HUES6 (cell line): ENCODE measurements at regions not wholly inside any gene's neighbourhood (a gene's known extent, or its start where the extent isn't known, plus 50 kb on each side); places are given as distances from the start of the nearest gene placed in this dataset.
"Not testable (repeated sequence)": the region's sequence is repeated elsewhere in the genome, so short reads cannot be mapped to it uniquely, and the experiment has no call there.

ENCODE experiments used
- H3K27ac ChIP-seq: 2 replicates; pipeline ENCODE4 v1.7.0; 2013; ENCODE audit warnings: low read depth, mild to moderate bottlenecking, low read length, inconsistent platforms
- H3K27me3 ChIP-seq: 2 replicates; pipeline ENCODE4 v1.6.1; 2013; ENCODE audit warnings: low read length; ENCODE audit not compliant: control insufficient read depth, insufficient read depth
- H3K36me3 ChIP-seq: 2 replicates; pipeline ENCODE4 v1.6.1; 2013; ENCODE audit warnings: low read length; ENCODE audit not compliant: control insufficient read depth, insufficient read depth
- H3K4me1 ChIP-seq: 2 replicates; pipeline ENCODE4 v1.6.1; 2013; ENCODE audit warnings: low read length; ENCODE audit not compliant: control insufficient read depth, insufficient read depth
- H3K4me3 ChIP-seq: 2 replicates; pipeline ENCODE4 v1.5.1; 2013; ENCODE audit warnings: low read depth, low read length
- H3K9ac ChIP-seq: one replicate; pipeline ENCODE4 v1.6.1; 2013; ENCODE audit warnings: mild to moderate bottlenecking, low read length
- H3K9me3 ChIP-seq: 2 replicates; pipeline ENCODE4 v1.6.1; 2013; ENCODE audit warnings: low read depth, low read length; ENCODE audit not compliant: control insufficient read depth, insufficient read depth

GRCh38 chr10:46749470-46749869 lies 161.8 kb upstream of the PTPN20 start:
- not testable (repeated sequence) for H3K4me3 ChIP-seq, H3K9me3 ChIP-seq, H3K27me3 ChIP-seq, H3K4me1 ChIP-seq, H3K27ac ChIP-seq, H3K36me3 ChIP-seq, H3K9ac ChIP-seq

GRCh38 chr10:46753763-46754162 lies 157.5 kb upstream of the PTPN20 start:
- H3K9me3 ChIP-seq, H3K4me3 ChIP-seq, H3K27ac ChIP-seq, H3K9ac ChIP-seq, H3K4me1 ChIP-seq, H3K27me3 ChIP-seq, H3K36me3 ChIP-seq: not testable (repeated sequence)

- not testable (repeated sequence) for H3K27ac ChIP-seq, H3K27me3 ChIP-seq, H3K9ac ChIP-seq, H3K4me1 ChIP-seq, H3K9me3 ChIP-seq, H3K36me3 ChIP-seq, H3K4me3 ChIP-seq
Measured at GRCh38 chr10:46761471-46761870, 149.8 kb upstream of the PTPN20 start.

- not testable (repeated sequence) for H3K4me1 ChIP-seq, H3K27me3 ChIP-seq, H3K4me3 ChIP-seq, H3K27ac ChIP-seq, H3K9ac ChIP-seq, H3K36me3 ChIP-seq, H3K9me3 ChIP-seq
Measured at GRCh38 chr10:46768515-46769291, 142.5 kb upstream of the PTPN20 start.

GRCh38 chr10:46773178-46773896 lies 137.9 kb upstream of the PTPN20 start:
- H3K4me3 ChIP-seq, H3K27me3 ChIP-seq, H3K4me1 ChIP-seq, H3K36me3 ChIP-seq, H3K27ac ChIP-seq, H3K9me3 ChIP-seq, H3K9ac ChIP-seq: not testable (repeated sequence)

GRCh38 chr10:46773897-46774236 lies 137.4 kb upstream of the PTPN20 start:
- H3K27me3 ChIP-seq, H3K36me3 ChIP-seq, H3K9me3 ChIP-seq, H3K9ac ChIP-seq, H3K27ac ChIP-seq, H3K4me3 ChIP-seq, H3K4me1 ChIP-seq: not testable (repeated sequence)

- not testable (repeated sequence) for H3K9me3 ChIP-seq, H3K4me1 ChIP-seq, H3K9ac ChIP-seq
Measured at GRCh38 chr10:46774366-46774765, 136.9 kb upstream of the PTPN20 start.

GRCh38 chr10:46774945-46775667 lies 136.1 kb upstream of the PTPN20 start:
- not testable (repeated sequence) for H3K27ac ChIP-seq, H3K27me3 ChIP-seq, H3K9me3 ChIP-seq, H3K36me3 ChIP-seq, H3K9ac ChIP-seq, H3K4me3 ChIP-seq, H3K4me1 ChIP-seq

More at GRCh38 chr10:46774366-46774765, 136.9 kb upstream of the PTPN20 start:
- H3K36me3 ChIP-seq, H3K27ac ChIP-seq, H3K27me3 ChIP-seq, H3K4me3 ChIP-seq: not testable (repeated sequence)

GRCh38 chr10:46775668-46776059 lies 135.6 kb upstream of the PTPN20 start:
- not testable (repeated sequence) for H3K36me3 ChIP-seq, H3K4me1 ChIP-seq, H3K4me3 ChIP-seq, H3K9me3 ChIP-seq, H3K9ac ChIP-seq, H3K27me3 ChIP-seq, H3K27ac ChIP-seq

- H3K27me3 ChIP-seq, H3K9ac ChIP-seq: not testable (repeated sequence)
Measured at GRCh38 chr10:46779571-46779970, 131.7 kb upstream of the PTPN20 start.

GRCh38 chr10:46780164-46780563 lies 131.1 kb upstream of the PTPN20 start:
- not testable (repeated sequence) for H3K4me1 ChIP-seq, H3K36me3 ChIP-seq, H3K4me3 ChIP-seq, H3K9me3 ChIP-seq, H3K27me3 ChIP-seq, H3K9ac ChIP-seq, H3K27ac ChIP-seq

More at GRCh38 chr10:46779571-46779970, 131.7 kb upstream of the PTPN20 start:
- H3K9me3 ChIP-seq, H3K27ac ChIP-seq, H3K4me1 ChIP-seq, H3K4me3 ChIP-seq, H3K36me3 ChIP-seq: not testable (repeated sequence)
